Heart right ventricle (tissue), 16 donors: ENCODE measurements at regions not wholly inside any gene's neighbourhood (a gene's known extent, or its start where the extent isn't known, plus 50 kb on each side); places are given as distances from the start of the nearest gene placed in this dataset.

Experiments used
- ATAC-seq, 8 donors: fragments of 200-7000 bp; cut with Tn5 transposase; one replicate each; pipeline ENCODE4 v1.9.1; 2020; ENCODE audit warnings: mild to moderate bottlenecking in 8 of 8, moderate library complexity in 8 of 8, moderate number of reproducible peaks in 1 of 8
- DNase-seq, 2 donors: peaks; one replicate each; pipeline ENCODE4 v3.0.0-alpha.2; 2020
- H3K27ac ChIP-seq, 10 donors: fragments of 200-600 bp; sonication (generic) in 2 of 10; one replicate each; pipeline versions ENCODE4 v1.5.0 to v1.8.0; 2020 to 2022; ENCODE audit warnings: mild to moderate bottlenecking in 3 of 10
- H3K27me3 ChIP-seq, 7 donors: fragments of 200-600 bp; one replicate each; pipeline ENCODE4 v1.8.0; 2021 to 2022; ENCODE audit warnings: mild to moderate bottlenecking in 2 of 7
- H3K36me3 ChIP-seq, 9 donors: fragments of 200-600 bp; sonication (generic) in 1 of 9; one replicate each; pipeline versions ENCODE4 v1.5.0 to v1.8.0; 2020 to 2022; ENCODE audit warnings: mild to moderate bottlenecking in 2 of 9
- H3K4me1 ChIP-seq, 9 donors: fragments of 200-600 bp; sonication (generic) in 1 of 9; one replicate each; pipeline versions ENCODE4 v1.5.0 to v1.8.0; 2020 to 2022; ENCODE audit warnings: mild to moderate bottlenecking in 4 of 9
- H3K4me3 ChIP-seq, 10 donors: fragments of 200-600 bp; sonication (generic) in 2 of 10; one replicate each; pipeline versions ENCODE4 v1.5.0 to v1.8.0; 2020 to 2022; ENCODE audit warnings: mild to moderate bottlenecking in 7 of 10, moderate library complexity in 2 of 10
- H3K9me3 ChIP-seq, 11 donors: fragments of 200-600 bp in 10 of 11; sonication (generic) in 2 of 11; one replicate each; pipeline versions ENCODE4 v1.5.0 to v1.8.0; 2013 to 2022; ENCODE audit warnings: mild to moderate bottlenecking in 2 of 11, control low read depth in 1 of 11, moderate library complexity in 1 of 11
- WGBS, 2 donors: extraction: QIAGEN DNeasy Blood & Tissue Kit; methylation state at CpG; one replicate each; pipeline ENCODE4 v1.1.7; 2013; ENCODE audit warnings: inconsistent platforms in 1 of 2; 5-methylcytosine and 5-hydroxymethylcytosine counted together
- intact Hi-C, 10 donors: fragments of 100-400 bp; cut with DNase I; formaldehyde crosslinking; loops; one replicate each; pipeline versions ENCODE4 v1.11.1 to v1.14.2; 2022
- TF ChIP-seq, protein P1 (sequence below), 9 donors: fragments of 200-600 bp; sonication (generic) in 2 of 9; IDR thresholded peaks; one replicate each; pipeline versions ENCODE4 v1.5.0 to v1.8.0; 2021 to 2022; ENCODE audit warnings: antibody characterized with exemption in 9 of 9, mild to moderate bottlenecking in 5 of 9, moderate library complexity in 1 of 9
- donor health status: Arrhythmogenic right ventricular cardiomyopathy.
- donor health status: ischemic (EF 13 %, LVEDD 7.1; RV severe dilation, severe dysfunction).
- donor health status: healthy with polysubstance abuse.
- donor health status: DM: no; HTN: yes; CAD: no.
- donor health status: DM: no; HTN: no; CAD: no.
- donor health status: ischemic (EF 25% LVEDD 6.9; RV normal size, moderate dysfunction).
- donor health status: ischemic (EF 25% LVEDD 5.7; RV mildly dilated, moderate dysfunction).
- donor health status: healthy.
- donor health status: DM: yes; HTN: yes; CAD: no.
- donor health status: Ischemic cardiomyopathy.
- donor health status: ischemic (EF 35%, LVEDD 5.7; RV mildly dilated, moderate dysfunction).
- donor health status: nonischemic (EF 11% LVEDD 7.7; RV severe dilation, severe dysfunction).
- donor health status: DM: yes; HTN: yes; CAD: no.
- donor health status: PGD.
- donor health status: ischemic (EF 29% LVEDD 5.4; RV normal size, mild dysfunction).
- donor health status: nonischemic (EF 23%, LVEDD 6.1; RV moderate dilation, normal function).

DNA sequence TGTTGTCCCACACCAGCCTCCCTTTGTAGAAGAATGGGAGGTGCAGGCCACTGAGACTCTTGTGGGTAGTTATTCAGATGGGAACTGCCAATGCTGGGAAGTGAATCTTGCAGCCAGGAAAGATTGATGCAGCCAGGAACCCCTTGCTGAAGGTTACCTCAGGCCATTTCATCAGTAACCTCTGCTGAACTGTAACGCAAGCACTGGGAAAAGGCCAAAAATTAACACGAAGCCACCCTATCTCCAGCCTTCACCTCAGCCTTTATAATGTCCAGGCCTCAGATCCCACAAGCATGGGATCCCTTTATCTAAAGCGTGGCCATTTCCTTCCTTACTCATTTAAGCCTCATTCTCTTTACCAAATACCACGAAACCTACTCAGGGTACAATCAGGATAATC is 211.1 kb downstream of the SPTSSA start:
- Histone ChIP-seq H3K36me3 (no peaks in the 10 kb centered on the region), H3K27me3 (no peaks in the 10 kb centered on the region), H3K27ac (peak overlapping the region in 8 of 10 donors; percentile 1 to 77 (median 63)), H3K4me3 (no peak overlapping the region), H3K9me3 (no peaks in the 10 kb centered on the region), H3K4me1 (peaks cover 0 to 35% (median 24%) of the 10 kb centered on the region in 9 donors)
- intact Hi-C loops, result no loop called here
- TF ChIP-seq, protein P1, sequence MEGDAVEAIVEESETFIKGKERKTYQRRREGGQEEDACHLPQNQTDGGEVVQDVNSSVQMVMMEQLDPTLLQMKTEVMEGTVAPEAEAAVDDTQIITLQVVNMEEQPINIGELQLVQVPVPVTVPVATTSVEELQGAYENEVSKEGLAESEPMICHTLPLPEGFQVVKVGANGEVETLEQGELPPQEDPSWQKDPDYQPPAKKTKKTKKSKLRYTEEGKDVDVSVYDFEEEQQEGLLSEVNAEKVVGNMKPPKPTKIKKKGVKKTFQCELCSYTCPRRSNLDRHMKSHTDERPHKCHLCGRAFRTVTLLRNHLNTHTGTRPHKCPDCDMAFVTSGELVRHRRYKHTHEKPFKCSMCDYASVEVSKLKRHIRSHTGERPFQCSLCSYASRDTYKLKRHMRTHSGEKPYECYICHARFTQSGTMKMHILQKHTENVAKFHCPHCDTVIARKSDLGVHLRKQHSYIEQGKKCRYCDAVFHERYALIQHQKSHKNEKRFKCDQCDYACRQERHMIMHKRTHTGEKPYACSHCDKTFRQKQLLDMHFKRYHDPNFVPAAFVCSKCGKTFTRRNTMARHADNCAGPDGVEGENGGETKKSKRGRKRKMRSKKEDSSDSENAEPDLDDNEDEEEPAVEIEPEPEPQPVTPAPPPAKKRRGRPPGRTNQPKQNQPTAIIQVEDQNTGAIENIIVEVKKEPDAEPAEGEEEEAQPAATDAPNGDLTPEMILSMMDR (IDR thresholded peaks at IDR 0.05), result no peak
- 32 to 46% methylated on average over 4 of the region's 4 CpGs for WGBS, 2 donors
- ATAC-seq (peak; percentile 53 to 92 (median 86)), DNase-seq (peak in 1 of 2 donors; percentile 56)

DNA sequence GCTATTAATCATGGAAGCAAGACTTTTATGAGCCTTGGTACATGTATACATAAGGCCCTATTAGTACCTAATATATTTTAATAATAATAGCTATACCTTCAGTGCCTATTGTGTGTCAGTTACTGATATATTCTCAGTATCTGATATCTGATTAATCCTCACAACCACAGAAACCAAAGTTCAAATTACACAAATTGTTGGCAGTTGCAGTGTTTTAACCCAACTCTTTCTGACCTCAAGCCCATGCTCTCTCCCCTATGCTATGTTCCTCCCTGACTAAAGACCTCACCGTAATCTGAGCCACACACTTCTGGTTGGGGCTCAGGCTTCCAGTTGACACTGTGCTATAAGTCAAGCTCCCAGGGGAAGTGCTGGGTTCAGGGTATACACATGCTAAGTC is 214.4 kb downstream of the SPTSSA start:
- Histone ChIP-seq H3K9me3 (no peaks in the 10 kb centered on the region), H3K4me3 (no peak overlapping the region), H3K4me1 (peaks cover 0 to 30% (median 23%) of the 10 kb centered on the region in 9 donors), H3K27me3 (no peaks in the 10 kb centered on the region), H3K27ac (no peak overlapping the region), H3K36me3 (no peaks in the 10 kb centered on the region)
- intact Hi-C loops, result no loop called here
- TF ChIP-seq, protein P1 (IDR thresholded peaks at IDR 0.05), result no peak
- no peak for ATAC-seq
- WGBS, 2 donors, result 26 to 40% methylated on average over 1 of the region's 1 CpG
- DNase-seq, result no peak

DNA sequence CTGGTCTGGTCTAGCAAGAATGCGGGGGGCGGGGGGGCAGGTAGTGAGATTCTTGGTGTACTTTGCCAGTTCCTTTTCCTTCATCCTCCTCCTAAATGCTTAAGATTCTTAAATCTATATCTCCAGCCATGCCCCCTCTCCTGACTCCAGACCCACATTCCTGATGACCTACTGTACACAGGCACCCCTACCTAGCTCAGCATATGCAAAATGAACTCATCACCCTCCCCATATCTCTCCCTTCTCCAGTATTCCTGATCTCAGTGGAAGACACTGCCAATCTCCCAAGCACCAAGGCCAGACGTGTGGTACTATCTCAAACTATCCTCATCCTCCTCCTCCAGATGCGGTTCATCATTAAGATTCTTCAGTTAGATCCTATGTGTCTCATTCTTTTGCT is 215.8 kb downstream of the SPTSSA start:
- no peaks in the 10 kb centered on the region for H3K9me3 ChIP-seq
- TF ChIP-seq, protein P1 (IDR thresholded peaks at IDR 0.05), result no peak
- WGBS, 2 donors, result 57 to 73% methylated on average over 4 of the region's 4 CpGs

DNA sequence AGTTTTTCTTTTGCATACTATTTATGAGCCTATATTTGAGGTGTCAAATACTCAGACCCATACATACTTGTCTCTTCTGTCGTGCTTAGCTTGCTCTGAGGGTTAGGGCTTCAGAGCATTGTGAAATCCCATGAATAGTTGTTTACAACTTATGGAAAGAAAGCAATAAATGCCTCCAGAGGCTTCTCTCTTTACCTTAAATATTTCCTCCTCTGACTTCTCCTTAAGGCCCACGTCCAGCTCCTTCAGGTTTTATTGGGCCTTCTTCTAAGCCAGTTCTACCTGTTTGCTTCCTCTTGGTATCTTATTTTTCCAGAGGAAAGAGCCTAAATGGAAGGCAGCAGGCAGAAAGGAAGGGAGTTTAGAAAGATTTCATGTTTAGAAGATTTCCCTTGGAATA is 218.6 kb downstream of the SPTSSA start:
- ATAC-seq, result no peak
- WGBS, 2 donors, result 74 to 86% methylated on average over 2 of the region's 2 CpGs

More for the DNA sequence above, 215.8 kb downstream of the SPTSSA start:
- H3K36me3 ChIP-seq, result no peaks in the 10 kb centered on the region
- no peaks in the 10 kb centered on the region for H3K27me3 ChIP-seq
- H3K27ac ChIP-seq, result no peak overlapping the region
- ATAC-seq, result no peak
- DNase-seq, result no peak
- no peak overlapping the region for H3K4me3 ChIP-seq
- intact Hi-C loops, result no loop called here
- H3K4me1 ChIP-seq, result peaks cover 0 to 21% (median 13%) of the 10 kb centered on the region in 9 donors

More for the DNA sequence above, 218.6 kb downstream of the SPTSSA start:
- Histone ChIP-seq H3K9me3 (no peaks in the 10 kb centered on the region), H3K27me3 (no peaks in the 10 kb centered on the region), H3K36me3 (no peaks in the 10 kb centered on the region), H3K4me3 (no peak overlapping the region), H3K4me1 (peaks cover 0 to 9% (median 0%) of the 10 kb centered on the region in 9 donors), H3K27ac (no peak overlapping the region)
- intact Hi-C loops, result no loop called here
- DNase-seq, result no peak
- TF ChIP-seq, protein P1 (IDR thresholded peaks at IDR 0.05), result no peak
